GM18861 (cell line): ENCODE measurements at regions not wholly inside any gene's neighbourhood (a gene's known extent, or its start where the extent isn't known, plus 50 kb on each side); places are given as distances from the start of the nearest gene placed in this dataset.

ENCODE experiments used
- ATAC-seq: cut with Tn5 transposase; IDR thresholded peaks from one replicate; pipeline ENCODE4 v1.9.1; 2021; ENCODE audit not compliant: unreplicated experiment

GRCh38 chr7:136051203-136051928 lies 74.2 kb upstream of the MTPN start:
- ATAC-seq: no peak

GRCh38 chr7:136050462-136050847 lies 73.3 kb upstream of the MTPN start:
- no peak for ATAC-seq

DNA sequence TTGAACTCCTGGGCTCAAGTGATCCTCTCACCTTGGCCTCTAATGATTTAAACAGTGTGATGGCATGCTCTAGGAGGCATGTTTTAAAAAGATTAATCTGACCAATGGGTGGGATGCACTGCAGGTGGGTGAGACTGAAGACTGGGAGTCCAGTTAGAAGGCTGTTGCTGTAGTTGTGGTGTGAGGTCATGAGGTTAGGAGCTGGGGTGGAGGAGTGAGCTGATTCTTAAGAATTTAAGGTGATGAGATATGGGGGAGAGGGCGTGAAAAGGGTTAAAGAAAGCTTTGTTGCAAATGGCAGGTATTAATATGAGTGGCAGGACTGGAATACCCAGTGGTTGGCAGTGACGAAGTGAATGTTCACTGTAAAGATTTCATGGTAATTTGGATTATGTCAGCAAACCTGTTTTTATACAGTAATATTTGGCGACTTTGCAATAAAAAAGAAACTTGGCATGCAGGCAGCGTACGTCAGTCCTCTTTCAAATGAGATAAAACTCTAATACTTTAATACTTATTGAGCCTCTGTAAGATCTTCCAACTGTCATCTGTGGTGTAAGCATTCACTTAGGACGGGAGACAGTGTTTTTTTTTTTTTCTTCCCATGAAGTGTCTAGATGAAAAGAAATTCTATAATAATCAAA lies 72.8 kb upstream of the MTPN start:
- ATAC-seq: no peak

DNA sequence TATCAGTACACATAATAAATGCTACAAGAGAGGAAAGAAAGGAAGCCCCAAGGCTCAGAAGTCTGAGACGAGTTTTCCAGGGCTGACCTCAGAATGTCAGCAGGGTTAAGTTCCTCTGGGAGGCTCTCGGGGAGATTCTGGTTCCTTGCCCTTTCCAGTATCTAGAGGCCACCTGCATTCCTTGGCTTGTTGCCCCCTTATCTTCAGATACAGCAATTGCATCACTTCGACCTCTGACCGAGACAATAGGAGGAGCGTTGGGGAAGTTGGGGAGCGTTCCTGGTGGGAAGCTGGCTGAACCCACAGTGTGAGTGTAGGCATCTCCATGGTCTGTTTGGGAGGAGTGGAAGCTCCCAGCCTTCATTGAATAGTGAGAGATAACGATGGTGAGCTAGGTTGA lies 72.0 kb upstream of the MTPN start:
- no peak for ATAC-seq

GRCh38 chr7:136046548-136046947 lies 69.4 kb upstream of the MTPN start:
- ATAC-seq: no peak

GRCh38 chr7:136045992-136046391 lies 68.8 kb upstream of the MTPN start:
- ATAC-seq: no peak

- ATAC-seq: no peak
These were observed 68.0 kb upstream of the MTPN start for GRCh38 chr7:136045181-136045580.

DNA sequence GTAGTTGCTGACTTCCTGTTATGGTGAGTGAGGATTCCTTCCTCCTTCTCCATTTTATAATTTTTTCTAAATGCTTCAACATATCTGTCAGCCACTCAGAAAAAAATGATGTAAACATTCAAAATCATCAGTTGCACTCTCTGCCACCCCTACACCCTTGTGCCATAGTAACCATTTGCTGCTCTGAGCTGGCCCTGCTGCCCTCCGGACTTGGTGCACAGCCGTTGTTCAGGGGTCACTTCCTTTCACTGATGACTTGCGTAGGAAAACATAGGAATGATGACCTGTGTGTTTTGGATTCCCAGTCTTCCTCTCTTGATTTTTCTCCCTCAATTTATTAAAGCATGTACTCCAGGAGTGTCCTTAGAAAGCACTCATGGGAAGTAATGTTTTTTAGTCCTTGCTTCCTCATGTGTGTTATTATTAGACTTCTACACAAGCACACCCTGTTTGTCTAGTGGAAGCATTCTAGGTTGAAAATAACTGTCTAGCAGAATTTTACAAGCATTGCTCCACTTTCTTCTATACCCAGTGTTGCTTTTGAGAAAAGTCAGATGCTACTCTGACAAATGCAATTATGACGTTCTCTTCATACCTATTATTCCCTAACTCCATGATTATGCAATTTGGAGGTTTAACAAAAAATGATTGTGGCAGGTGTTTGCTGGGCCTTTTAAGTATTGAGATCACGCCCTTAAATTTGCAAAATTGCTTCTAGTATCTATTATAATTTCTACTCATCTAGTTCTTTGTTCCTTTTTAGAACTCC lies 62.6 kb upstream of the MTPN start:
- ATAC-seq: no peak

GRCh38 chr7:136036336-136036735 lies 59.2 kb upstream of the MTPN start:
- no peak for ATAC-seq

GRCh38 chr7:136034132-136034531 lies 57.0 kb upstream of the MTPN start:
- no peak for ATAC-seq

DNA sequence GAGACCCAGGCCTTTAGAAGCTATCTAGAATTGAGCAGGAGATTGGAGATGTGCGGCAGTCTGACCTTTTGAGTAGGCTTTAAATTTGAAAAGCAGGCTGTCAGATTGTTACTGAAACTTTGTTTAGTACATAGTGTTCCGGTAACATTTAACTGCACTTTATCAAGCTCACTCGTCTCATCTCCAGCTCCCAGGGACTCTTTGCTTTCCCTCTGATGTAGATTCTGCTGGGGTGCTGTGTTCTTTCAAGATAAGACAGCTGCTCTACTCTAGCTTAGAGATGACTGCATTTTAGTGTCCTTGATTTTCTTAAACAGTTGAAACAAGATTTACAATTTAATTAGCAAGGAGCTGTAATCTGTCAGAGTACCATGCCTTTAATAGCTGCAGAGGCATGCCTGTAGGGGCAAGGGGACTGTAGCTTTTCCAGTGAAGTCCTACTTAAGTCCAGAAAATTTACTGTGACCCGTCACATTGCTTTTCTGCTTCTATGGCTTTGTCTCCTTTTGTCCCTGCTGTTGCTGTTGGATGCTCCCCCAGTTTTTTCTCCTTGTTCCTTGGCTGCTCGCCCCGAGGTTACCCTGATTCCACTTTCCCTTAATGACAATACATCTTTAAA lies 56.4 kb upstream of the MTPN start:
- no peak for ATAC-seq

DNA sequence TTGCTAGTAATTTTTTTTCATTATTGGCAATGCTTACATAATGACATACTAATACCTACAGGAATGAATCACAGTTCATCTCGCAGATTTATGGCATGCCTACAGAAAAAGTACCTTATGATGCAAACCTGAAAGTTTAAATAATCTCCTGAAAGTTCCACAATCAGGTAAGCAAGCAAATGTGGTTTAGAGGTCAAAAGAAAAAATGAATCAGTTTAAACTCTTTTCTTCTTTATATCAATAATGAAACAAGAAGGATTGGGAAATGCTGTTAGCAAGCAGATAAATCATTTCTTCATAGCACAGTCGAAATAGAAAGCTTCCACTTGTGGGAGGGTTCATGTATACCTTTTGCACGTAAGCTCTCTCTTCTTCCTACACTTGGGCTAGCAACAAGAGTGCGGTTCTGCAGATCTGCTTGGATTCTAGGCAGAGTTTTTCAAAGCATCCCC lies 53.7 kb upstream of the MTPN start:
- peak; percentile 91 for ATAC-seq

- ATAC-seq: no peak
These were observed 53.2 kb upstream of the MTPN start for GRCh38 chr7:136030330-136030729.

DNA sequence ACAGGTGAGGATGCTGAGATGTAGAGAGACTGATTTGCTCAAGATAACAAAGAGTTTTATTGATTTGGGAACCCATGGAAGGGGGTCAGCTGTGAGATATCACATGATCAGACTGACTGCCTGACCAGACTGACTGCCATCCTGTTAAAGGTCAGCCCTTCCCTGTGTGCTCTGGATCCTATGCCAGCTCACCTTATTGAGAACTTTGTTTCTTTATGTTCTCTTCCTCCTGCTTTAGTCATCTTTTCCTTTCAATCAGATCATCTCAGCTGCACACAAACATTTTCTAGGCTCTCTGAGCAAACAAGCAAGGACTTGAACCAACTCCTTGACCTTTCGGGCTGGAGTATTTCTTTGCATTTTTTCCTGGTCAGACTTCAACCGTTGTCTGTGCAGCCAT lies 50.0 kb upstream of the MTPN start:
- ATAC-seq: no peak
